ENCODE measurements at regions not wholly inside any gene's neighbourhood (a gene's known extent, or its start where the extent isn't known, plus 50 kb on each side); places are given as distances from the start of the nearest gene placed in this dataset.
"Not testable (repeated sequence)": the region's sequence is repeated elsewhere in the genome, so short reads cannot be mapped to it uniquely, and the experiment has no call there.

DNA sequence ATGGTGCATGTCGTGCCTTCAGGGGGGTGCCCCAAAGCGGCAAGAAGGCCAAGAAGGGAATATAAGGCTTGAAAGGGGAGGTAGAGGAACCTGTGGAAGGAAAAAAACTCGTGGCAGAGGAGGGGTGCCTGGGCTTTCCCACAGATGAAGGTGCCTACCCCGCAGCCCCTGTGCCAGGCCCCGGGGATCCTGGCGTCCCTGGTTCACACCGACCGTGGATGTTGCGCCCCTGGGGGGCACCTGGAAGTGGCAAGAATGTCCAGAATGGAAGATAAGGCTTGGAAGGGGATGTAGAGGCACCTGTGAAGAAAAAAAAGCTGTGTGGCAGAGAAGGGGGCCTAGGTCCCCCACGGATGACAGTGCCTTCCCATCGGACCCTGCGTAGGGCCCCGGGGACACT, 282.2 kb downstream of the ALG10 start:
- no peak for DNase-seq (ENCODE audit: low read depth)

GRCh38 chr12:34305176-34305575, 282.9 kb downstream of the ALG10 start:
- no peak for DNase-seq (ENCODE audit: low read depth)

- no peak for DNase-seq (ENCODE audit: low read depth)
Observed at GRCh38 chr12:34306133-34306830, 284.0 kb downstream of the ALG10 start.

DNA sequence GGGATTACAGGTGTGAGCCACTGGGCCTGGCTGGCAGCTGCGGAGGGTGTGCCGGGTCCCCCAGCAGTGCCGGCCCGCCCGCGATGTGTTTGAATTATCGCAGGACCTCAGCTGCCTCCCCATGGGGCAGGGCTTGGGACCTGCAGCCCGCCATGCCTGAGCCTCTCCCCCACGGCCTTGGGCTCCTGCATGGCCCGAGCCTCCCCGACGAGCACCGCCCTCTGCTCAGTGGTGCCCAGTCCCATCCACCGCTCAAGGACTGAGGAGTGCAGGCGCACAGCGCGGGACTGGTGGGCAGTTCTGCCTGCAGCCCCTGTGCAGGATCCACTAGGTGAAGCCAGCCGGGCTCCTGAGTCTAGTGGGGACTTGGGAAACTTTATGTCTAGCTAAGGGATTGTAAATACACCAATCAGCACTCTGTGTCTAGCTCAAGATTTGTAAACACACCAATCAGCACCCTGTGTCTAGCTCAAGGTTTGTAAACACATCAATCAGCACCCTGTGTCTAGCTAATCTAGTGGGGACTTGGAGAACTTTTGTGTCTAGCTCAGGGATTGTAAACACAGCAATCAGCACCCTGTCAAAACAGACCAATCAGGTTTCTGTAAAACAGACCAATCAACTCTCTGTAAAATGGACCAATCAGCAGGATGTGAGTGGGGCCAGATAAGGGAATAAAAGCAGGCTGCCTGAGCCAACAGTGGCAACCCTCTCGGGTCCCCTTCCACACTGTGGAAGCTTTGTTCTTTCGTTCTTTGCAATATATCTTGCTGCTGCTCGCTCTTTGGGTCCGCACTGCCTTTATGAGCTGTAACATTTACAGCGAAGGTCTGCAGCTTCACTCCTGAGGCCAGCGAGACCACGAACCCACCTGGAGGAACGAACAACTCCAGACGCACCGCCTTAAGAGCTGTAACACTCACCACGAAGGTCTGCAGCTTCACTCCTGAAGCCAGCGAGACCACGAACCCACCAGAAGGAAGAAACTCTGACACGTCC, 287.8 kb downstream of the ALG10 start:
- DNase-seq (ENCODE audit: low read depth): not testable (repeated sequence)

DNA sequence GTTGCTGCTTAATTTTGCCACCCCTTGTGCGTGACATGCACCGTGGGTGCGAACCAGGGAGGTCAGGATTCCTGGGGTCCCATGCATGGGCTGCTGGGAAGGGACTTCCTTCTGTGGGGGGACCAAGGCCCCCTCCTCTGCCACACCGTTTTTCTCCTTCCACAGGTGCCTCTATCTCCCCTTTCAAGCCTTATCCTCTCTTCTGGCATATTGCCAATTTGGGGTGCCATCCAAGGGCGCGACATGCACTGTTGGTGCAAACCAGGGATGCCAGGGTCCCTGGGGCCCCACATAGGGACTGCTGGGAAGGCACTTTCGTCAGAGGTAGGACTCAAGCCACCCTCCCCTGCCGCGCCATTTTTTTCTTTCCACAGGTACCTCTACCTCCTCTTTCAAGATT, 289.0 kb downstream of the ALG10 start:
- no peak for DNase-seq (ENCODE audit: low read depth)

DNA sequence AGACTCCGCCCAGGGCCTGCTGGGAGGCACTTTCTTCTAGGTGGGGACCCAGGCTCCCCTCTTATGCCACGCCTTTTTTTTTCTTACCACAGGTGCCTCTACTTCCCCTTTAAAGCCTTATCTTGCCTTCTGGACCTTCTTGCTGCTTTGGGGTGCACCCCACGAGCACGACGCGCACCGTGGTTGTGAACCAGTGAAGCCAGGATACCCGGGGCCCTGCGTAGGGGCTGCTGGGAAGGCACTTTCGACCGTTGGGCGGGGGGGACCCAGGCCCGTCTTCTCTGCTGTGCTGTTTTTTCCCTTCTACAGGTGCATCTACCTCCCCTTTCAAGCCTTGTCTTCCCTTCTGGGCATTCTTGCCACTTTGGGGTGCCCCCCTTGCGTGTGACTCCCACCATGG, 305.4 kb downstream of the ALG10 start:
- DNase-seq (ENCODE audit: low read depth): no peak

DNA sequence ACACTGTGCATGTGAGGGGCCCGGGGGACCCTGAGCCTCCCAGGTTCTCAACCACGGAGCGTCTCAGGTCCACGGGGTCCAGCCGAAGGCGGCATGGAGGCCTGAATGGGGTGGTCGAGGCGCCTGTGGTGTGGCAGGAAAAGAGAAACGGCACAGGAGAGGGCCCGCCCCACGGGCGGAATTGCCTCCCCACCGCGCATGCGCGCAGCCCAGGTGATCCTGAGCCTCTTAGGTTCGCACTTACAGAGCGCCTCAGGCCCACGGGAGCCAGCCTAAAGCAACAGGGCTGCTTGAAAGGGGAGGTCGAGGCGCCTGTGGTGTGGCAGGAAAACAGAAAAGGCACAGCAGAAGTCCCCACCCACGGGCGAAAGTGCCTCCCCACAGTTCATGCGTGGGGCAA, 311.0 kb downstream of the ALG10 start:
- DNase-seq (ENCODE audit: low read depth): no peak

GRCh38 chr12:34334538-34334937, 312.2 kb downstream of the ALG10 start:
- DNase-seq (ENCODE audit: low read depth): no peak

GRCh38 chr12:34334953-34335743, 312.9 kb downstream of the ALG10 start:
- DNase-seq (ENCODE audit: low read depth): no peak

- DNase-seq (ENCODE audit: low read depth): no peak
Observed at GRCh38 chr12:34335819-34336262, 313.5 kb downstream of the ALG10 start.

GRCh38 chr12:34336619-34337465, 314.5 kb downstream of the ALG10 start:
- no peak for DNase-seq (ENCODE audit: low read depth)

DNA sequence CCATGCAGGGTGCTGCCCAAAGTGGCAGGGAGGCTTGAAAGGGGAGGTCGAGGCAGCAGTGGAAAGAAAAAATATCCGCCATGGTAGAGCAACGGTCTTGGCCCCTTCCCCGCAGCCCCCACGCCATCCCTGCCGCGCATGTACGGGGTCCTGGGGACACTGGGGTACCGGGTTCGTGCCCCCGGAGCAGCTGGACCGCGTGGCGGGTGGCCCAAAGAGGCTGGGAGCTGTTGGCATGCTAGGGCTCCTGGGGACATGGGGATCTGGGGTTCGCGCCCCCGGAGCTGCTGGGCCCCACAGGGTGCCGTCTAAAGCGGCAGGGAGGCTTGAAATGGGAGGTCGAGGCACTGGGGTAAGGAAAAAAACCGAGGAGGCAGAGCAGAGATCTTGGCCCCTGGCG, 316.5 kb downstream of the ALG10 start:
- DNase-seq (ENCODE audit: low read depth): no peak

DNA sequence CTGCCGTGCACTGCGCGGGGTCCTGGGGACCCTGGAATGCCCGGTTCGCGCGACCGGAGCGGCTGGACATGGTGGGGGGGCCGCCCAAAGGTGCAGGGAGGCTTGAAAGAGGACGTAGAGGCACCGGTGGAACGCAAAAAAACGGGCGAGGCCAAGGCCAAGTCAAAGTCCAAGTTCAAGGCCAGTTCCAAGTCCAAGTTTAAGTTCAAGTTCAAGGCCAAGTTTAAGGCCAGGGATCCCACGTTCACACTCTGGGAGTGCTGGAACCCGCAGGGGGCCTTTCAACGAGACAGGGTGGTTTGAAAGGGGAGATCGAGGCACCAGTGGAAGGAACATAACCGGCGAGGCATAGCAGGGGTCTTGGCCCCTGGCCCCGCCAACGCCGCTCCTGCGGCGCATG, 317.6 kb downstream of the ALG10 start:
- DNase-seq (ENCODE audit: low read depth): no peak

- DNase-seq (ENCODE audit: low read depth): no peak
Observed at GRCh38 chr12:34340534-34341361, 318.5 kb downstream of the ALG10 start.

GRCh38 chr12:34341362-34341733, 319.1 kb downstream of the ALG10 start:
- no peak for DNase-seq (ENCODE audit: low read depth)

DNA sequence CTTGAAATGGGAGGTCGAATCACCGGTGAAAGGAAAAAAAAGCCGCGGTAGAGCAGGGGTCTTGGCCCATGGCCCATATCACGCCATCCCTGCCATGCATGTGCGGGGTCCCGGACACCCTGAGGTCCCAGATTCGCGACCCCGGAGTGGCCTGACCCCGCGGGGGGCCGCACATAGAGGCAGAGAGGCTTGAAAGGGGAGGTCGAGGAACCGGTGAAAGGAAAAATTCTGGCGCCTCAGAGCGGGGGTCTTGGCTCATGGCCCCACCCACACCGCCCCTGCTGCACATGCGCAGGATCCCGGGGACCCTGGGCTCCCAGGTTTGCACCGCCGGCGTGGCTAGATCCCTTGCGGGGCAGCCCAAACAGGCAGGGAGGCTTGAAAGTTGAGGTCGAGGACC, 319.8 kb downstream of the ALG10 start:
- DNase-seq (ENCODE audit: low read depth): no peak

DNA sequence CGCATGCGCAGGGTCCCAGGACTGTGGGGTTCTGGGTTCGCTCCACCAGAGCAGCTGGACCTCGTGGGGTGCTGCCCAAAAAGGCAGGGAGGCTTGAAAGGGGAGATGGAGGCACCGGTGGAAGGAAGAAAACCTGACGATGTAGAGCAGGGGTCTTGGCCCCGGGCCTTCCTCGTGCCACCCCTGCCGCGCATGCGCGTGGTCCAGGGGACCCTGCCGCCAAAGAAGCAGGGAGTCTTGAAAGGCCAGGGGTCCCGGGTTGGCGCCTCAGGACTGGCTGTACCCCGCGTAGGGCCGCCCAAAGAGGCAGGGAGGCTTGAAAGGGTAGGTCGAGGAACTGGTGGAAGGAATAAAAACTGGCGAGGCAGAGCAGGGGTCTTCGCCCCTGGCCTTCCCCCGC, 321.0 kb downstream of the ALG10 start:
- DNase-seq (ENCODE audit: low read depth): no peak

GRCh38 chr12:34343766-34344165, 321.5 kb downstream of the ALG10 start:
- DNase-seq (ENCODE audit: low read depth): no peak

GRCh38 chr12:34344851-34345522, 322.7 kb downstream of the ALG10 start:
- no peak for DNase-seq (ENCODE audit: low read depth)

DNA sequence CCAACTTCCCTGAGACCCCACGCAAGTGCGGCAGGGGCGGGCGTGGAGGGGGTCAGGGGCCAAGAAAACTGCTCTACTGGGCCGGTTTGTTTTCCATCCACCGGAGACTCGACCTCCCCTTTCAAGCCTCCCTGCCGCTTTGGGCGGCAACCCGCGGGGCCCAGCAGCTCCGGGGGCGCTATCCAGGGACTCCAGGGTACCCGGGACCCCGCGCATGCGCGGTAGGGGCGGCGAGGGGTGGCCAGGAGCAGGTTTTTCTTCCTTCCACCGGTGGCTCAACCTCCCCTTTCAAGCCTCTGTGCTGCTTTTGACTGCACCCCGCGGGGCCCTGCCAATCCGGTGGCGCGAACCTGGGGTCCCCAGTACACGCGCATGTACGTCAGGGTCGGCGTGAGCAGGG, 323.5 kb downstream of the ALG10 start:
- DNase-seq (ENCODE audit: low read depth): no peak
